GM18951 (cell line): ENCODE measurements at regions not wholly inside any gene's neighbourhood (a gene's known extent, or its start where the extent isn't known, plus 50 kb on each side); places are given as distances from the start of the nearest gene placed in this dataset.

Experiments used
- POLR2A ChIP-seq: IDR thresholded peaks from 4 replicates; pipeline ENCODE4 v1.6.1; 2011; ENCODE audit warnings: mild to moderate bottlenecking; ENCODE audit not compliant: insufficient read length, insufficient read depth; ENCODE audit errors: extremely low read depth
- in situ Hi-C: fragments of 300-500 bp; cut with MboI; formaldehyde crosslinking; loops from one replicate; pipeline ENCODE4 v1.12.0; 2022; ENCODE audit warnings: low sequenced_read_pairs, mixed read lengths, inconsistent platforms; ENCODE audit not compliant: unreplicated experiment

DNA sequence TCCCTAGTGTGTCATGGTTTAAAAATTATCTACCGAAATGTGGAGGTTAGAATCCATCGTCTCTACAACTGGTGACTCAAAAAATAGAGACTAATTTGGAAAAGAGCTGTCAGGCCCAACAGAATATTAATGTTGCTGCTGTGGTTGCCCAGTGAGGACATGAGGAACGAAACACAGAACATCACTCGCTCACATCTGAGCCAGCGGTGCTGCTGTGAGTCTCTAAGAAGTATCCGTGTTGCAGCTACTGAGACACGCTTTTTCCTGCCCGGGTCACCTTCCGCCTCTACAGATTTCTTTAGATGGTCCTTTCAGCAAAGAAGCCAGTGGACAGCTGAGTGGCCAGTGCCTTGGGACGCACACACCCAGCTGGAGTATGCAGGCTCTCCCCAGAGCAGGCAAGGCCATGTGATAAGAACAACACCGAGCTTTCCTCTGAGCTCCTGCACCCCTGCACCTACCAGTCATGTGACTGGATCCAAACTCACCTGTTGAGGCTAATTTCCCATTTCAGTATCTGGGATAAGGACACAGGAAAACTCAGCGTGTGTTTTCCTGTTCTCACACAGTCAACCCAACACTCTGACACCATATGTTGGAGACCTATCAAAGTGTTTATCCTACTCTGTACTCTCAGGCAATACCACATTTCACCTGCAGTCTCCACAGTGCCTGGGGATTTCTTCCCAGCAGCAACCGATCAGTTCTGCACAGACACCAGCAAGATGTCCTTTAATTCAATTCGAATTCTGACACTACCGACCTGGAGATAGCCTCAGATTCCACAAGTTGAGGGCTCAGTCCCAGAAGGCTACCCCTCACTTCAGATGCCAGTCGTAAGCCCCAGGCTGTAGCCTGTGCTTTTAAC is 119.0 kb upstream of the RPS6KA2 start:
- TF ChIP-seq POLR2A: no peak
- in situ Hi-C loops: no loop called here

DNA sequence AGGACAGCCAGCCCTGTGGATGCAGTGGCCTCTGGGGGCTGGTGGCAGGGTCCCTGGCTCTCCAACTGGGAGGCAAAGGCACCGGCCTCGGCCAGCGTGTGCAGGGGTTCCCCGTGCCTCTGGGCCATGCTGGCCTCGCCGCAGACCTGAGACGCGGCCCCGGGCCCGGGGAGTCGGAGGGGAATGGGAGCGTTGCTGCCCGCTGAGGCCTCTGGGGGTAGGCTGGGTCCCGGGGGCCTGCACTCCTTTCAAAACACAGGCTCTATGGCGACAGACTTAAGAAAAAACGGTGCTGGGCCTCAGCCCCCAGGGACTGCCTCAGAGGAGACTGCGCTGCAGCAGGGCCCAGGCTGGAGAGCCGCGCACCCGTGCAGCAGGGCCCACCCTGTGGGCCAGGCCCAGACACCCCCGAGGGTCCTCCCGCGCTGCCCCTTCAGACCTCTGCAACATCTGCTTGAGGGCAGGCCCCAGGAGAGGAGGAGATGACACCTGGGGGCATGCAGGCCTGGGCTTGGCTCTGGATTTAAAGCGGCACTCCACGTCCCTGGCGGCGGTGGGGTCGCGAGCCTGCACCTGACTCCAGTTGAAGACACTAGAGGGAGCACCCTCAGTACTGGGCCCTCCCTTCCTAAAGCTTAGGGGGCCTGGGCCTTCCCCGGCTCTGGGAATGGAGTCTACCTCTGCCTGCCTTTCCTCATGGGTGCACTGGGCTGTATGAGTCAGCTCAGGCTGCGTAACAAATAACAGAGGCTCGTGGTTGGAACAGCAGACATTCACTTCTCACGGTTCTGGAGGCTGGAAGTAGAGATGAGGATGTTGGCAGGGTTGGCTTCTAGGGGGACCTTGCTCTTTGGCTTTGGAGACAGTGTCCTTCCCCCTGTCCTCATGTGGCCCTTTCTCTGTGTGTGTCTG is 117.4 kb upstream of the RPS6KA2 start:
- in situ Hi-C loops: no loop called here
- no peak for TF ChIP-seq POLR2A

DNA sequence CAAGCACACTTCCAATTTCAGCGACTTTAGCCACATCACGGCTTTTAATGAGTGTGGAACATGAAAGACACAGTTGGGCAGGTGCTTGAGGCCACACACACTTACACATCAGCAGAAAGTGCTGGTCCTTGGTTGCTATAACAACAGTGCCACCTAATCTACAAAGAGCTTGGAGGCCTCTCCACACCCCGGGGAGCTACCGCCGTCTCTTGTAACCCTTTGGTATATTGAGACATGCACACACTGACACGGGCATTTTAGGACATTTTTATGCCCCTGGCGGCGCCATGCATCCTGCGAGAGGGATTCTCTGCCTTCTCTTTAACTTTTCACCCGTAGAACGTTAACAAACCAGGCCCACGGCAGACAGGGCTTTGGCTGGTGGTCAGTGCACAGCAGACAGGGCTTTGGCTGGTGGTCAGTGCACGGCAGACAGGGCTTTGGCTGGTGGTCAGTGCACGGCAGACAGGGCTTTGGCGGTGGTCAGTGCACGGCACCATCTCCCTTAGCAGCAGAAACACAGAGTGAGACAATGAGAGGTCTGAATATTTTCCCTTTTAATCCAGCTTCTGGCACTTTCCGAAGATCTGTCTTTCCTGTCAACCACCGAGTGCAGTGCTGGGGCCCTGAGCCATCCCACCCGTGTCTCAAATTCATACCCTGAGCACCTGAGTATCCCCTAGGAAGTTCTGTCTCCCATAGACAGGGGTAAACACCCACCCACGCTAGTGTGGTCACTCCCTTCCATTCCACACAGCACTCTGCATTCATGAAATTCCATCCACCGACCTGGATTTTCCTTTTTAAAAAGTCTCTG is 116.6 kb upstream of the RPS6KA2 start:
- no peak for TF ChIP-seq POLR2A
- in situ Hi-C loops: no loop called here

DNA sequence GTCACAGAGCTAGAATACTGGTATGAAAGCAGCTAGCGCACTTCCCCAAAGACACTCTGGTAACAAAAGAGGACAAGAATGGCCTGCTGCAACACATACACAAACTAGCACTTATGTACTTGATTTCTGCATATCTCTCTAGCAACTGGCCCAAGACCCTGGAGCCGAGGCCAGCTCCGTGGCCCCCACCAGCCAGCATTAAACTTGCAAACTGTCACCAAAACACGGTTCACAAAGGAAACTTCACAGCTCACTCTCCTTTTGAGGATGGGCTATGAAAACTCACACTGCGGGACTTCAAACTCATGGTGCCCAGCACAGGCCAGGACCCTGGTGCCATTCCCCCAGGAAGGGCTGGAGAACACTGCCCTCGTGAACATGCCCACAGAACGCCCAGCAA is 115.9 kb upstream of the RPS6KA2 start:
- TF ChIP-seq POLR2A: no peak
- in situ Hi-C loops: no loop called here

DNA sequence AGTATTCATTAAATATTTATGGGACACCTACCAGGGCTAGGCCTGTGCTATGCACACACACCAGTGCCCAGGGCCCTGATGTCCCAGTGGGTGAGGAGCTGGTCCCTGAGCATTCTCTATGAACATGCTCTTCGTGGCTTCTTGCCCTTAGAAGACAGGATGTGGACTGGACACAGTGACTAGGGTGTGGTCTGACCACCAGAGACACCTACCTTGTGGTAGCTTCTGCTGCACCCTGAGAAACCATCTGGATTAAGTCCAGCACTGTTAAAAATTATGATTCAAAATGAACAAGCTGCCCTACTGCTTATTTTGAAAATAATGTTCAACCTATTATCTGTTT is 112.9 kb upstream of the RPS6KA2 start:
- in situ Hi-C loops: no loop called here
- TF ChIP-seq POLR2A: no peak

DNA sequence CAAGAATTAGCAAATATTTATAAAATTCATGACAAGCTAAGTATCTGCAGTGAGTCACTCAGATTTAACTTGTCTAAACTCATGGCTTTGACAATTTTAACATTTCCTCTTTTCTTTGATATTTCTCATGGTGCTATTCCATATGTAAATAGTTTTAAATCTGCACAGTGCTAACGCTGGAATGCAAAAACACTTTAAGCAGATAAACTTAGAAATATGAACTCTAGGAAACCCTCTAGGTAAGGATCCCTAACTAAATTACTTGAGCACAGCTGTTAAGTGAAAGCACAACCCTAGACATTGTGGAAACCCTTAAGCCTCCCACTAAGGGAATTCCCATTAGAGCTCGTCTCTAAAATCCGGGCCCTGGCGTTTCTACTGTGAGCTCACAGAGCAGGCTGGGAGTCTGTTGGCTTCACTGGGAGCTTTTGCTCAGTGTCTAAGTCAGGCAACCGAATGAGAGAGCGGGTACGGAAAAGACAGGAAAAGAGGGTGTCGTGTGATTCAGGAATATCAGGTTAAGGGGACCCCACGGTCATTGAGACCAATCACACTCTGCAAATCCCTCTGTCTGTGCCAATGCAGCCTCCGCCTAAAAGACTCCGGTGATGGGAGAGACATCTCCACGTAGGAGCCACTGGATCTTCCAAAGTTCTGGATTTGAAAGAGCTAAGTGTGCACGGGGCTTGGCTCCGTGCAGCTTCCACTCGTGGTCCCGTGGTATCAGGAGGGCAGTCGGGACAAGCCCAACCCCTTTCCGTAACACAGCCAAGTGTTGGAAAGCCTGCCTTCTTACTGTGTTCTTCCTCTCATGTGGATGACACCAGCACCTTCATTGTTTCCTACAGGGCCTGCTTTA is 112.3 kb upstream of the RPS6KA2 start:
- no peak for TF ChIP-seq POLR2A
- in situ Hi-C loops: no loop called here

DNA sequence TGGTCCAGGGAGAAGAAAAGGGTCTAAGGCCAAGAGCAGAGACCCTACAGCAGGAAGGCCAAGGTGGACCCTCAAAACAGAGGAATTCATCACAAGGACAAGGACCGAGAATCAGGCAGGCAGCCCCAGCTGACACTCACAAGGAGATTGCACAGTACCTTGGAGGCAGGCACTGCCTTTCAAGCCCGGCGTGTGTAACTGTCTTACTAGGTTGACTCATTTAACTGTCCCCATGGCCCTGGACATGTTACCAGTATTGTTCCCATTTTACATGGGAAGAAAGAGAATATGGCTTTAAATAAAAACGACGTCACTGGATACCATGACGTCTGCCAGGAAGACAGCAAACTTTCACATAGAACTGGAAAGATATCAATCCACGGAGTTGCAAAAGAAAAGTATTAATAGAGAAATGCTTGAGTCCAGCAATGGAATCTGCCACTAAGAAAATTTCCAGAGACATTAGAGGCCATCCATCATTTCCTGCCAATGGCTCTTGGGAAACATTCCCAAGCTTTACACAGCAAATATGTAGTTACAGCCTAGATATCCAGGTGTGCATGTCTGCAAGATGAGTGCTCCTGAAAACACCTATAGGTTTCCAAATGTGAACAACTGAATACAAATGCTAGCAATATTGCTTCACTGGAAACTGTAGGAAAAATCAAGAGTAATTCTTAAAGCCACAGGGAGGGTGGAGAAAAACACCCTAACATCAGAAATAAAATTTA is 111.5 kb upstream of the RPS6KA2 start:
- in situ Hi-C loops: no loop called here
- TF ChIP-seq POLR2A: no peak

DNA sequence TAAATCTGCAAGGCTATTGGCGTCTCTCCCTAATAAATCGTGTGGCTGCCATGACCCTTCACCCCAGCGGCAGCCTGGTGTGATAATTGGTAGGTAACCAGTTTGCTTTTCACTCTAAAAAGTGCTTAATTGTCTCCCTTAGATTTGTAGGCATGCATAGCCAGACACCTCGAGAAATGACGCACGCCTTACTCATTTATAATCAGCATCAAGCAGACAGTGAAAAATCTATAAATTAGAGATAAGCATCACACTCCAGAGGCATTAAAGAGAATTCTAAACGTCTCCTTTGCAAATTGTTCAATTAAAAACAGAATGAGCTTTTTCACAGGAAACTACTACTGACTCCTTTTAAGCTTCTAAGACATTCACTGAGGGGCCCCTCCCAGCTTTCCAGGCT is 110.2 kb upstream of the RPS6KA2 start:
- in situ Hi-C loops: no loop called here
- TF ChIP-seq POLR2A: no peak

DNA sequence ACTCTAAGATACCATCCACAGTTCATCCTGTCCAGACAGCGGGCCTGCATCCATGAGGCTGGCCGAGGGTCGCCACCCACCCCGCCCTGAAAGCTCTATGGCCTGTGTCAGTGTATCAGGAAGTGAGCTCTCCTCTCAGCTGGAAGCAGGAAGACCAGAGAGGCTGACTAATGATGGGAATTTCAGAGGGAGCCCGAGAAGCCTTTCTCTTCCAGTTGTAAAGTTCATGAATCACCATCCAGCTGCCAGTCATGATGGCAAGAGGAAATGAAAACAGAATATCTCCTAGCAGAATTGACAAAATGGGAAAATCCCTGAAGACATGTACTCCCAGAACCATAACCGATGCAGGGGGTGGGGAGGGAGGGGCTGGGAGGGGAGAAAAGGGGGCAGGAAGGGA is 109.6 kb upstream of the RPS6KA2 start:
- no peak for TF ChIP-seq POLR2A
- in situ Hi-C loops: no loop called here

DNA sequence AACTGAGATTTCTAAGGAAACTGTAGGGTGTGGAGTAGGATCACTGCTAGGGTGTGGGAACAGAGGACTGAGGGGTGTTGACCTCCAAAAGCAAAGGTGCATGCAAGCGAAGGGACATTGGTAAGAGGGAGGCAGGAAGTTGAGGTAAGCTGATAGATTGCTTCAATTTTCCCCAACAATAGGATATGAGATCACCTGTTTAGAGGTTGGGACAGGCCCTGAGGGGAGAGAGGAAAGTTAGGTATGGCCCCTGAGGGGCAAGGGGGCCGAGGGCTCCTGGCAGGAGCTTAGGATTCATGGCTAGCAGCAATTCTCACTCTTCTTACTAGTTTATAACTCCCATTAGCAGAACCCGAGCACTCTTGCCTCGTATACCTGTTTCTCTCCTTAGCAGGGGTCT is 106.8 kb upstream of the RPS6KA2 start:
- no peak for TF ChIP-seq POLR2A
- in situ Hi-C loops: no loop called here

DNA sequence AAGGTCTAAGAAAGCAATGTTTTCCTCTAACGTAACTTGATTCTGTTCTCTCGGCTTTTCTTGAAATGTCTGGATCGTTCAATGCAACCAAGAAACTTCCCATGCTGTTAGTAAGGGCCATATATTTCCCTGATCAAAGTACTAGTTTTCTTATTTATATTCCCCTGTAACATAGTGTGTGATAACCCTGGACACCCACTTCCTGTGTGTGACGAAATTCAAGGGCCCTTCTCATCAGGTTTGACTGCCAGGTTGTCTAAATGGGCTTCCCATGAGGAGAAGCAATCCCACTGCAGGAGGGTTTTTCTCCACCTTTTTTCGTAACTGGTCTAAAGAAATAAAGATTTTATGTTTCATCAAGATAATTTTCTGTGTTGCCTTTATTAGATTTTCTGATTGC is 102.6 kb upstream of the RPS6KA2 start:
- in situ Hi-C loops: no loop called here
- no peak for TF ChIP-seq POLR2A

DNA sequence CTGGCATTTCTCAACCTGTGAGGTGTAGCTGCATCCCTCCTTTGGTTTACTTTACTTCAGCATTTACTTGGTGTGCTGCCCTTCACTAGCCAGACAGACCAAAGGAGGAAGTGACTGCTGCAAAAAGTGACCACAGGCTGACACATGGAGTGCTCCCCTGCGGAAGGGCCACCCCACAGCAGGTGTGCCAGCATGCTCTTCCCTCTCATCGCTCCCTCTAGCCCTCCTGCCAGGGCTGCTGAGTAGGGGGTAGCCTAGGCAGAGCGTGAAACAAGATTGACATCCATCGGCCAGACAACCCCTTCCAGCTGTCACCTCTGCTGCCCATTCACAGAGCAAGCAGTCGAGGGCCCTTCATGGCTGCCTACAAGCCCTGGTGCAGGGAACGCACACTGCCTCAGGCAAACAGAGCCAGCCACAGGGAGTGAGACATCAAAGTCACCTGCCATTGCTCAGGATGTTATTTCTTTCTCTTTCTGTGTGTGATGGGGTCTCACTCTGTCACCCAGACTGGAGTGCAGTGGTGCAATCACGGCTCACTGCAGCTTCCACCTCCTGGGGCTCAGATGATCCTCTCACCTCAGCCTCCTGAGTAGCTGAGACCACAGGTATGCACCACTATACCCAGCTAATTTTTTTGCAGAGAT is 102.0 kb upstream of the RPS6KA2 start:
- in situ Hi-C loops: no loop called here
- no peak for TF ChIP-seq POLR2A

DNA sequence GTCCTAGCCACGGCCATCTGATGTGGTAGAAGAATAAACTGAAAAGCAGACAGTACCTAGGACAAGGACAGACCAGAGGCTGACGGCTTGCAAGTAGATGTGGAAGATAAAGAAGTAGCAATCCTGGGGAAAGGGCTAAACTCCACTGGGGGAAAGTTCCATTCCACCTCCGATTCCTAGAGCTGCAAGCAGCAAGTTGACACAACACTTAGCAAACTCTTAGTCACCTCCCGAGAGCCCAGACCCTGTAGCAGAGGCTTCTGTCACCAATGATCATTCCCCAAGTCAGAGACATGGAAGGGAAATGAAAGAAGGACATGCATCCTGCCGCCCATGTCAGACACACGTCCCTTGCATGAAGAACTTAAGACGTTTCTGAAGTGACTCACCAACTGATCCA is 99.2 kb upstream of the RPS6KA2 start:
- TF ChIP-seq POLR2A: no peak
- in situ Hi-C loops: no loop called here
